Omental fat pad (tissue), 3 donors: ENCODE measurements at regions not wholly inside any gene's neighbourhood (a gene's known extent, or its start where the extent isn't known, plus 50 kb on each side); places are given as distances from the start of the nearest gene placed in this dataset.

Experiments
- ATAC-seq: fragments of 150-250 bp; one replicate; pipeline ENCODE4 v1.9.1; 2016; ENCODE audit warnings: mild to moderate bottlenecking, moderate library complexity; ENCODE audit not compliant: low FRiP score
- DNase-seq: peaks from one replicate; pipeline ENCODE4 v3.0.0-alpha.2; 2019; ENCODE audit warnings: low spot score
- TF ChIP-seq, protein P1 (sequence below), 3 donors: fragments of 450-650 bp; IDR thresholded peaks; one replicate each; pipeline ENCODE4 v1.5.1; 2016 to 2017; ENCODE audit warnings: antibody characterized with exemption in 3 of 3, mild to moderate bottlenecking in 3 of 3, moderate library complexity in 2 of 3

DNA sequence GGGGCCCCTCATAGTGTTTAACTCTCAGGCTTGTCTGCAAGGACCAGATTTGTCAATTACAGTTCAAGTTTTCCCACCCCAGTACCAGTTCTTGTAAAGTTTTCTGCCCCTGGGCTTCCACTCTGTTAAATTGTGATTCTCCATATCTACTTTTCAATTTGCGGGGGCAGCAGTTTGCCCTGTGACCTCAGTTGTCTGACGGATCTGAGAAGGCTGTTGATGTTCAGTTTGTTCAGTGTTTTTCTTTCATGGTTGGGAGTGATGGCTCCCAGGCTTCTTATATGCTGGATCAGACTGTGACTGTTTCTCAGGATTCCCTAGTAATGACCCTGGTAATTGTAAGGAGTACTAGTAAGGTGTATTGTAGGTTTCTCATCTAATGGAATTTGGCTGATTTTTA, 101.0 kb upstream of the GGTLC1 start:
- ATAC-seq (no peak), DNase-seq (no peak)
- TF ChIP-seq, protein P1, sequence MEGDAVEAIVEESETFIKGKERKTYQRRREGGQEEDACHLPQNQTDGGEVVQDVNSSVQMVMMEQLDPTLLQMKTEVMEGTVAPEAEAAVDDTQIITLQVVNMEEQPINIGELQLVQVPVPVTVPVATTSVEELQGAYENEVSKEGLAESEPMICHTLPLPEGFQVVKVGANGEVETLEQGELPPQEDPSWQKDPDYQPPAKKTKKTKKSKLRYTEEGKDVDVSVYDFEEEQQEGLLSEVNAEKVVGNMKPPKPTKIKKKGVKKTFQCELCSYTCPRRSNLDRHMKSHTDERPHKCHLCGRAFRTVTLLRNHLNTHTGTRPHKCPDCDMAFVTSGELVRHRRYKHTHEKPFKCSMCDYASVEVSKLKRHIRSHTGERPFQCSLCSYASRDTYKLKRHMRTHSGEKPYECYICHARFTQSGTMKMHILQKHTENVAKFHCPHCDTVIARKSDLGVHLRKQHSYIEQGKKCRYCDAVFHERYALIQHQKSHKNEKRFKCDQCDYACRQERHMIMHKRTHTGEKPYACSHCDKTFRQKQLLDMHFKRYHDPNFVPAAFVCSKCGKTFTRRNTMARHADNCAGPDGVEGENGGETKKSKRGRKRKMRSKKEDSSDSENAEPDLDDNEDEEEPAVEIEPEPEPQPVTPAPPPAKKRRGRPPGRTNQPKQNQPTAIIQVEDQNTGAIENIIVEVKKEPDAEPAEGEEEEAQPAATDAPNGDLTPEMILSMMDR (IDR thresholded peaks at IDR 0.05), result no peak

DNA sequence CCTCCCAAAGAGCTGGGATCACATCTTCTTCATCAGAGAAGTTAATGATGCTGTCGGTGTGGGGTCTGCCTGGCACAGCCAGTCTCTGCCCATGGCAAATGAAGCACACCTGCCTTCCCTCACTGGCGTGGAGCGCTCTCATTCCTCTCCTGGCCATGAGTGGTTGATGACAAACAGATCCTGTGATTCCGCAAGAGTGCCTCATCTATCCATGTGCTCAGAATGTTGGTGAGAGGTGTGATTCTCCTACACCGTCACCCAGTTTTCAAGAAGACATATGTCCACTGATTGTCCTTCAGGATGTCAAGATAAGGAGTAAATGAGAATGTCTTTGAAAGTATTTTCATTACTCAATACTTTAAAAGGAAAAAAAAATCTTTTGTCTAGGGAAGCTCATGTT, 97.5 kb upstream of the GGTLC1 start:
- ATAC-seq (no peak), DNase-seq (no peak)
- TF ChIP-seq, protein P1 (IDR thresholded peaks at IDR 0.05), result no peak

DNA sequence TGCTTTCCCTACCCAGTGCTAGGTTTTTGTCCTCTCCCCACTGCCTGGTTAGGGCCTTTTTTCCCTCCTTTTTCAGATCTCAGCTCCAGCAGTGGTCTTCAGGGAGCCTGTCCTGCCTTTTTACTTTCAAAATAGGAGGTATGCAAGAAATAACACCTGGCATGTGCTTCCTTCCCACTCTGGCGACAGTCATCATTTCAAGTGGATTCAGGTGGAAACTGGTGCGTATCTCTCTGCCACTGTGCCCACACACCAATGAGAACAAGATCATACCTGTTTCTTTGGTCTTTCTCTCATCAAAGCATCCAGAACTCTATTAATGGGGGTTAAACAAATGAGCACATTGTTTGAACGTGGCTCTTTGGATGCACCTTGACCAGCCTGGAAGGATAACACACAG, 95.7 kb upstream of the GGTLC1 start:
- ATAC-seq, result no peak
- TF ChIP-seq, protein P1 (IDR thresholded peaks at IDR 0.05), result no peak
- DNase-seq, result no peak

DNA sequence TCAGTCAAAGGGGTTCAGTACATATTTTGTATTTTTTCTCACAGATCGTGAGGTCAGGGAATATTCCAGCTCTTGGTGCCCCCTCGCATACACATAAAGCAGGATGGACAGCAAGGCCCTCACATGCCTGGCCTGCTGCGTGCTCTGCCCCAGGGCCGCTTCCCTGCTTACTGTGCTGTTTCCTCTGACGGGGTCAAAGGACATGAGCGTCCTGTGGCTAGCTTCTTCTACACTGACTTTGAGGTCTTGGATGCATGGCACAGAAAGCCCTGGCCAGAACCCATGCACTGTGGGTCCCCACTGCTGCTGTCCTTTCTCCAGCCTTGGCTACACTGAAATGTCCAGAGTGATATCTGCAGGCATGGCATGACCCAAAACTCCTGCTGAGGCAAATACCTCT, 92.5 kb upstream of the GGTLC1 start:
- TF ChIP-seq, protein P1 (IDR thresholded peaks at IDR 0.05), result no peak
- DNase-seq, result no peak
- no peak for ATAC-seq

DNA sequence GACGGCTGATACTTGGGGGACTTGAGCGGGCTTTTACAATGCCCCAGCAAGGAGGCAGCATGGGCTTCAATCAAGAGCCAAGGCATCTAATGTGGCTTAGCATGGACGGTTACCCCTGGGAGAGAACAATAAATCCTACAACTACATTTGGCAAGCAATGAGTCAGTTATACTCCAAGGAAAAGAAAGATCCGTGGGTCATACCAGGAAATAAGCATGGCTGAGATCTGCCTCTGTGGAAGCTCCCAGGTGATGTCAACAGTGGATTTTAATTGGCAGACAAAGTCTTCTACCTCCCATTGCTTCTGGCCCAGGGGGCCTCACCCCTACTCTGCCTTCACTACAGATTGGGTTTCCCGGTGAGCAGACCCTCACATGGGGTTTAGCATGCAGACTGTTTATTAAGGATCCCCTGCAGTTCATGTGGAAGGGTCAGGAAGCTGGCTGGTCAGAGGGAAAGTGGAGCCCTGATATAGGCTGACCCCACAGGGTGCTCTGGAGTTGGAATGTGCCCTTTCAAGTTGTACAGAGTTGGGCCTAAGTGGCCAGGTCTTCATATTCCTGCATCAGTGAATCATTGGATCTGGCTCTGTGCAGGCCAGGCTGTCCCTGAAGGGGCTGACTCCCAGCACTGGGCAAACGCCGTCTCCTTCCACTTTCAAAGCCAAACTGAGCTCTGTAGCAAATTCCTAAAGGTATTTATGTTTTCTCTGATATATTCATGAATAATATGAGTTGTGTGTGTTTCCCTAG, 91.3 kb upstream of the GGTLC1 start:
- TF ChIP-seq, protein P1 (IDR thresholded peaks at IDR 0.05), result no peak
- ATAC-seq (no peak), DNase-seq (no peak)

DNA sequence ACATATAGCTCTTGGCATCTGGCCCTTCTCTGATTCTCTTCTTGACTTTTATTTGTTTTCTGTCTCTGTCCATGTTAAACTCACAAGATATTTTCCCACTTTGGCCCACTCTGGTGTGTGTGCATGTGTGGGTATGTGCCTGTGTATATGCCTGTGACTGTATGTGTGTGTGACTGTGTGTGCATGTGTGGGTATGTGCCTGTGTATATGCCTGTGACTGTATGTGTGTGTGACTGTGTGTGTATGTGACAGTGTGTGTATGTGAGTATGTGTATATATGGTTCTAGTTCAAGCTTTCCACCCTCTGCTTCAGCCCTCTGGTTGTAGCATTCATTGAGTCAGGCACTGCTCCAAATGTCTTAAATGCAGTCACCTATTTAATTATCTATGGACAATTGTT, 88.6 kb upstream of the GGTLC1 start:
- no peak for DNase-seq
- TF ChIP-seq, protein P1 (IDR thresholded peaks at IDR 0.05), result no peak
- no peak for ATAC-seq

DNA sequence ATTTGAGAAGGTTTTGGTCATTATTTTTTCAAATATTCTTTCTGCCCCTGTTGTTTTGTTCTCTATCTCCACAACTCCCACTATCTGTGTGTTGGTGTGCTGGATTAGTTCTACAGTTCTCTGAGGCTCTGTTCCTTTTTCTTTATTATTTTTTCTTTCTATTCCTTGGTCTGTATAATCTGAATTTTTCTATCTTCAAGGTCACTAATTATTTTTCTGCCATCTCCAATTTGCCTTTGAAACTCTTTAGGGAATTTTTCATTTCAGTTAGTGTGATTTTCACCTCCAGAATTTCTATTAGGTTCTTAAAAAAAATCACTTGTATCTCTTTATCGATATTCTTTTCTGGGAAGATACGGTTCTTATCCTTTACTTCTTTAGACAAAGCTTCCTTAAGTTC, 82.1 kb upstream of the GGTLC1 start:
- TF ChIP-seq, protein P1 (IDR thresholded peaks at IDR 0.05), result no peak
- no peak for DNase-seq
- ATAC-seq, result no peak
